ENCODE measurements at regions not wholly inside any gene's neighbourhood (a gene's known extent, or its start where the extent isn't known, plus 50 kb on each side); places are given as distances from the start of the nearest gene placed in this dataset.
"Not testable (repeated sequence)": the region's sequence is repeated elsewhere in the genome, so short reads cannot be mapped to it uniquely, and the experiment has no call there.

- Mint-ChIP-seq H3K9me3 (ENCODE audit: low read depth) (peaks cover 21% of the 10 kb centered on the region), H3K4me1 (no peaks in the 10 kb centered on the region), H3K27ac (no peak overlapping the region), H3K36me3 (no peaks in the 10 kb centered on the region), H3K4me3 (no peak overlapping the region), H3K27me3 (no peaks in the 10 kb centered on the region)
- ATAC-seq (no peak), DNase-seq (no peak)
- CTCF ChIA-PET, result no interaction called here
Measured at GRCh38 chr16:62363501-62363900, 327.3 kb upstream of the CDH8 start.

GRCh38 chr16:62353355-62353754 is 317.1 kb upstream of the CDH8 start:
- peaks cover 14% of the 10 kb centered on the region for H3K9me3 Mint-ChIP-seq (ENCODE audit: low read depth)
- H3K36me3 Mint-ChIP-seq, result no peaks in the 10 kb centered on the region
- H3K27ac Mint-ChIP-seq, result no peak overlapping the region
- no peaks in the 10 kb centered on the region for H3K4me1 Mint-ChIP-seq
- H3K27me3 Mint-ChIP-seq, result no peaks in the 10 kb centered on the region
- ATAC-seq (no peak), DNase-seq (no peak)
- no peak overlapping the region for H3K4me3 Mint-ChIP-seq
- CTCF ChIA-PET, result no interaction called here

GRCh38 chr16:62342216-62342615 is 306.0 kb upstream of the CDH8 start:
- DNase-seq (no peak), ATAC-seq (no peak)
- no peaks in the 10 kb centered on the region for H3K27me3 Mint-ChIP-seq
- CTCF ChIA-PET, result no interaction called here
- no peaks in the 10 kb centered on the region for H3K4me1 Mint-ChIP-seq
- H3K27ac Mint-ChIP-seq, result no peak overlapping the region
- no peaks in the 10 kb centered on the region for H3K36me3 Mint-ChIP-seq
- peaks cover 17% of the 10 kb centered on the region for H3K9me3 Mint-ChIP-seq (ENCODE audit: low read depth)
- no peak overlapping the region for H3K4me3 Mint-ChIP-seq

GRCh38 chr16:62335356-62335755 is 299.1 kb upstream of the CDH8 start:
- Mint-ChIP-seq H3K4me1 (no peaks in the 10 kb centered on the region), H3K9me3 (ENCODE audit: low read depth) (peaks cover 6% of the 10 kb centered on the region), H3K27ac (no peak overlapping the region), H3K4me3 (no peak overlapping the region), H3K27me3 (no peaks in the 10 kb centered on the region), H3K36me3 (no peaks in the 10 kb centered on the region)
- CTCF ChIA-PET, result no interaction called here
- DNase-seq (no peak), ATAC-seq (no peak)

- no peak for ATAC-seq
- Mint-ChIP-seq H3K36me3 (no peaks in the 10 kb centered on the region), H3K9me3 (ENCODE audit: low read depth) (peaks cover 13% of the 10 kb centered on the region), H3K27ac (no peak overlapping the region), H3K4me3 (no peak overlapping the region), H3K4me1 (no peaks in the 10 kb centered on the region), H3K27me3 (no peaks in the 10 kb centered on the region)
- no peak for DNase-seq
- CTCF ChIA-PET, result no interaction called here
Measured at GRCh38 chr16:62321606-62322005, 285.4 kb upstream of the CDH8 start.

GRCh38 chr16:62298600-62298999 is 262.4 kb upstream of the CDH8 start:
- H3K4me1 Mint-ChIP-seq, result no peaks in the 10 kb centered on the region
- DNase-seq, result no peak
- ATAC-seq, result no peak
- H3K27me3 Mint-ChIP-seq, result no peaks in the 10 kb centered on the region
- H3K9me3 Mint-ChIP-seq (ENCODE audit: low read depth), result peaks cover 16% of the 10 kb centered on the region
- H3K27ac Mint-ChIP-seq, result no peak overlapping the region
- CTCF ChIA-PET, result no interaction called here
- H3K36me3 Mint-ChIP-seq, result no peaks in the 10 kb centered on the region
- H3K4me3 Mint-ChIP-seq, result no peak overlapping the region

- ATAC-seq, result no peak
- Mint-ChIP-seq H3K9me3 (ENCODE audit: low read depth) (peaks cover 19% of the 10 kb centered on the region), H3K4me1 (no peaks in the 10 kb centered on the region), H3K27ac (no peak overlapping the region), H3K36me3 (no peaks in the 10 kb centered on the region), H3K27me3 (no peaks in the 10 kb centered on the region), H3K4me3 (no peak overlapping the region)
- no peak for DNase-seq
- CTCF ChIA-PET, result no interaction called here
Measured at GRCh38 chr16:62294213-62294972, 258.2 kb upstream of the CDH8 start.

- Mint-ChIP-seq H3K9me3 (ENCODE audit: low read depth) (peaks cover 19% of the 10 kb centered on the region), H3K27ac (no peak overlapping the region), H3K27me3 (no peaks in the 10 kb centered on the region), H3K4me1 (no peaks in the 10 kb centered on the region), H3K4me3 (no peak overlapping the region), H3K36me3 (no peaks in the 10 kb centered on the region)
- DNase-seq (no peak), ATAC-seq (no peak)
- CTCF ChIA-PET, result no interaction called here
Measured at GRCh38 chr16:62288990-62289629, 252.9 kb upstream of the CDH8 start.

GRCh38 chr16:62280506-62280905 is 244.3 kb upstream of the CDH8 start:
- Mint-ChIP-seq H3K4me1 (no peaks in the 10 kb centered on the region), H3K36me3 (no peaks in the 10 kb centered on the region), H3K27ac (no peak overlapping the region), H3K9me3 (ENCODE audit: low read depth) (peaks cover 16% of the 10 kb centered on the region), H3K4me3 (no peak overlapping the region), H3K27me3 (no peaks in the 10 kb centered on the region)
- DNase-seq, result no peak
- ATAC-seq, result no peak
- CTCF ChIA-PET, result no interaction called here

- CTCF ChIA-PET, result no interaction called here
- Mint-ChIP-seq H3K4me3 (no peak overlapping the region), H3K9me3 (ENCODE audit: low read depth) (peaks cover 16% of the 10 kb centered on the region), H3K27ac (no peak overlapping the region), H3K36me3 (no peaks in the 10 kb centered on the region), H3K4me1 (no peaks in the 10 kb centered on the region), H3K27me3 (no peaks in the 10 kb centered on the region)
- DNase-seq (no peak), ATAC-seq (no peak)
Measured at GRCh38 chr16:62277942-62278341, 241.7 kb upstream of the CDH8 start.

- no peak overlapping the region for H3K4me3 Mint-ChIP-seq
- H3K9me3 Mint-ChIP-seq (ENCODE audit: low read depth), result peaks cover 18% of the 10 kb centered on the region
- no peaks in the 10 kb centered on the region for H3K4me1 Mint-ChIP-seq
- CTCF ChIA-PET, result no interaction called here
- H3K27ac Mint-ChIP-seq, result no peak overlapping the region
- DNase-seq, result no peak
- H3K36me3 Mint-ChIP-seq, result no peaks in the 10 kb centered on the region
- no peaks in the 10 kb centered on the region for H3K27me3 Mint-ChIP-seq
- no peak for ATAC-seq
Measured at GRCh38 chr16:62276637-62277036, 240.4 kb upstream of the CDH8 start.

GRCh38 chr16:62272035-62272434 is 235.8 kb upstream of the CDH8 start:
- CTCF ChIA-PET, result no interaction called here
- no peak overlapping the region for H3K4me3 Mint-ChIP-seq
- peaks cover 16% of the 10 kb centered on the region for H3K9me3 Mint-ChIP-seq (ENCODE audit: low read depth)

GRCh38 chr16:62261760-62262159 is 225.5 kb upstream of the CDH8 start:
- CTCF ChIA-PET, result no interaction called here
- Mint-ChIP-seq H3K9me3 (ENCODE audit: low read depth) (peaks cover 23% of the 10 kb centered on the region), H3K4me1 (no peaks in the 10 kb centered on the region), H3K27ac (no peak overlapping the region), H3K4me3 (no peak overlapping the region), H3K36me3 (no peaks in the 10 kb centered on the region), H3K27me3 (no peaks in the 10 kb centered on the region)
- no peak for ATAC-seq
- DNase-seq, result no peak

More at GRCh38 chr16:62272035-62272434, 235.8 kb upstream of the CDH8 start:
- ATAC-seq (no peak), DNase-seq (no peak)
- no peak overlapping the region for H3K27ac Mint-ChIP-seq
- no peaks in the 10 kb centered on the region for H3K36me3 Mint-ChIP-seq
- H3K4me1 Mint-ChIP-seq, result no peaks in the 10 kb centered on the region
- no peaks in the 10 kb centered on the region for H3K27me3 Mint-ChIP-seq

GRCh38 chr16:62258931-62259435 is 222.7 kb upstream of the CDH8 start:
- H3K4me1 Mint-ChIP-seq, DNase-seq, H3K27ac Mint-ChIP-seq, CTCF ChIA-PET, H3K4me3 Mint-ChIP-seq, H3K36me3 Mint-ChIP-seq, ATAC-seq, H3K27me3 Mint-ChIP-seq: not testable (repeated sequence)
- peaks cover 18% of the 10 kb centered on the region for H3K9me3 Mint-ChIP-seq (ENCODE audit: low read depth)
